Uterus (tissue), 3 donors: ENCODE measurements at regions not wholly inside any gene's neighbourhood (a gene's known extent, or its start where the extent isn't known, plus 50 kb on each side); places are given as distances from the start of the nearest gene placed in this dataset.

ENCODE experiments used
- DNase-seq, 2 donors: peaks; one replicate each; pipeline ENCODE4 v3.0.0-alpha.2; 2019 to 2020
- H3K27ac ChIP-seq, 2 donors: fragments of 200-600 bp; sonication (generic); 1 replicate in 1 of 2; 2 replicates in 1 of 2; pipeline ENCODE4 v1.5.1; 2016 to 2018
- H3K27me3 ChIP-seq, 2 donors: fragments of 200-600 bp; sonication (generic); one replicate each; pipeline ENCODE4 v1.5.1; 2018 to 2019; ENCODE audit warnings: control low read depth in 1 of 2
- H3K36me3 ChIP-seq, 2 donors: fragments of 200-600 bp; sonication (generic); one replicate each; pipeline ENCODE4 v1.5.1; 2019; ENCODE audit warnings: control low read depth in 1 of 2
- H3K4me1 ChIP-seq, 2 donors: fragments of 200-600 bp; sonication (generic); one replicate each; pipeline ENCODE4 v1.5.1; 2018 to 2019; ENCODE audit warnings: control low read depth in 1 of 2
- H3K4me3 ChIP-seq, 2 donors: fragments of 200-600 bp; sonication (generic); 1 replicate in 1 of 2; 2 replicates in 1 of 2; pipeline ENCODE4 v1.5.1; 2018 to 2019; ENCODE audit warnings: mild to moderate bottlenecking in 1 of 2
- H3K9me3 ChIP-seq, 2 donors: fragments of 200-600 bp; sonication (generic); one replicate each; pipeline ENCODE4 v1.5.1; 2019; ENCODE audit warnings: control low read depth in 1 of 2
- POLR2A ChIP-seq, 2 donors: fragments of 450-650 bp; IDR thresholded peaks; one replicate each; pipeline ENCODE4 v1.6.1; 2016; ENCODE audit warnings: antibody characterized with exemption in 2 of 2, mild to moderate bottlenecking in 1 of 2, moderate library complexity in 1 of 2
- intact Hi-C: fragments of 100-400 bp; cut with DNase I; formaldehyde crosslinking; loops from one replicate; pipeline ENCODE4 v1.15.1; 2023; ENCODE audit warnings: low total_unique reads
- TF ChIP-seq, protein P1 (sequence below), 4 experiments: fragments of 200-600 bp in 2 of 4; fragments of 450-650 bp in 2 of 4; sonication (generic) in 2 of 4; IDR thresholded peaks; one replicate each; pipeline ENCODE4 v1.5.1; 2016 to 2019; ENCODE audit warnings: antibody characterized with exemption in 4 of 4, mild to moderate bottlenecking in 2 of 4, moderate library complexity in 1 of 4
- donor health status: DM: yes; HTN: yes; CAD: no.

DNA sequence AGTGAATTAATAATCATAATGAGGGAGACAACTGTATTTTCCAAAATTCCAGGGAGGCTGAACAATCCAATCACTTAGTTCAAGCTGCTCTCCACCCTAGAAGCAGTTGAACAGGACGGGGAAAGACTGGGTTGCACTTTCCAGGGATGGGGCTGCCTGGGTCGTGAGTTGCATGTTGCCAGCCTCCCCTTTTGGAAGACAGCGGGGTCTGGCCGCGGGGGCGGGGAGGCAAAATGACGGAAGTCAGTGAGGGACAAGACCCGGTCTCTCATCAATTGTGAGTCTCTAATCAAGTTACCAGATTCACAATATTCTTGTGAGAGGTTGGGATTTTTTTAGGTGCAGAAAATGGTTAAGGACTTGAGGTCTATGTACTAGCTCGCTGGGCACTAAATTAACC lies 484.1 kb downstream of the ZSWIM6 start:
- no peaks in the 10 kb centered on the region for H3K4me1 ChIP-seq
- H3K36me3 ChIP-seq: no peaks in the 10 kb centered on the region
- H3K27me3 ChIP-seq: no peaks in the 10 kb centered on the region
- intact Hi-C loops: no loop called here
- no peaks in the 10 kb centered on the region for H3K9me3 ChIP-seq
- no peak overlapping the region for H3K27ac ChIP-seq
- TF ChIP-seq, protein P1, sequence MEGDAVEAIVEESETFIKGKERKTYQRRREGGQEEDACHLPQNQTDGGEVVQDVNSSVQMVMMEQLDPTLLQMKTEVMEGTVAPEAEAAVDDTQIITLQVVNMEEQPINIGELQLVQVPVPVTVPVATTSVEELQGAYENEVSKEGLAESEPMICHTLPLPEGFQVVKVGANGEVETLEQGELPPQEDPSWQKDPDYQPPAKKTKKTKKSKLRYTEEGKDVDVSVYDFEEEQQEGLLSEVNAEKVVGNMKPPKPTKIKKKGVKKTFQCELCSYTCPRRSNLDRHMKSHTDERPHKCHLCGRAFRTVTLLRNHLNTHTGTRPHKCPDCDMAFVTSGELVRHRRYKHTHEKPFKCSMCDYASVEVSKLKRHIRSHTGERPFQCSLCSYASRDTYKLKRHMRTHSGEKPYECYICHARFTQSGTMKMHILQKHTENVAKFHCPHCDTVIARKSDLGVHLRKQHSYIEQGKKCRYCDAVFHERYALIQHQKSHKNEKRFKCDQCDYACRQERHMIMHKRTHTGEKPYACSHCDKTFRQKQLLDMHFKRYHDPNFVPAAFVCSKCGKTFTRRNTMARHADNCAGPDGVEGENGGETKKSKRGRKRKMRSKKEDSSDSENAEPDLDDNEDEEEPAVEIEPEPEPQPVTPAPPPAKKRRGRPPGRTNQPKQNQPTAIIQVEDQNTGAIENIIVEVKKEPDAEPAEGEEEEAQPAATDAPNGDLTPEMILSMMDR (IDR thresholded peaks at IDR 0.05): no peak
- TF ChIP-seq POLR2A (IDR thresholded peaks at IDR 0.05): no peak
- no peak for DNase-seq
- no peak overlapping the region for H3K4me3 ChIP-seq

DNA sequence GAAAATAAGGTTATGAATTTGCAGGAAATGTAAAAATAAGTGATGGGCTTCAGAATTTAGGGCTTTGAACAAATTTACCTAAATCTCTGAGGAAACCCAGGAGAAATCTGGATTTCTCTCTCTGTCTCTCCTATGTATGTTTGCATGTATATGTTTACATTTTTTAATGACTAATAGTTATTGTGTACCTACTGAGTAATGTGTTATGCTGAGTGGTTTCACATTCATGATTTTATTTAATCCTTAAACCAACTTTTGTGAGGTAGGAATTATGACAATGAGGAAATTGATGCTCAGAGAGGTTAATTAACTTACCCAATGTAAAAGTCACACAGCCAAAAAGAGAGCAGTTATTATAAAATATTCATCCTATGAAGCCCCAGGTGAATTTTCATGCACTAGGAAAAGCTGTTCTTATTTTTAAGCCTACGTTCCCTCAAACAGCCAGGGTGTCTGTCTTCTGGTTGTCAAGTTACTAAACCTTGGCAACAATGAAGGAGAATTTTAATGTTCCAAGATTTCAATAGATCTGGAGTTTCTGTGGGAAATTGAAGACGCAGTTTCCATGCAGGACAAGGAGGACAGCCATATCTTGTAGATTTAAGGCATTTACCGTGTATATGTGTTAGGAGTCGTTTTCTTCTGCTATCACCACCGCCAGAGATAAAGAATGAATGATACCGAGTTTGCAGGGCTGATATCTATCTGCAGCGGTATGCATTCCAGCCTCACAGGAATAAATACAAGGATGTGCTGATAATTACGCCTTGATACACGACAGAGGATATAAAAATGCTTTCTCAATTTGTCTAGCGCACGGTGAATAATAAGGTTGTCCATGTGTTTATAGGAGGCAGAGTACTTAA lies 484.8 kb downstream of the ZSWIM6 start:
- TF ChIP-seq, protein P1 (IDR thresholded peaks at IDR 0.05): no peak
- TF ChIP-seq POLR2A (IDR thresholded peaks at IDR 0.05): no peak
- no peaks in the 10 kb centered on the region for H3K27me3 ChIP-seq
- H3K4me1 ChIP-seq: no peaks in the 10 kb centered on the region
- no peaks in the 10 kb centered on the region for H3K9me3 ChIP-seq
- H3K4me3 ChIP-seq: no peak overlapping the region
- intact Hi-C loops: no loop called here
- no peak for DNase-seq
- H3K36me3 ChIP-seq: no peaks in the 10 kb centered on the region
- no peak overlapping the region for H3K27ac ChIP-seq

DNA sequence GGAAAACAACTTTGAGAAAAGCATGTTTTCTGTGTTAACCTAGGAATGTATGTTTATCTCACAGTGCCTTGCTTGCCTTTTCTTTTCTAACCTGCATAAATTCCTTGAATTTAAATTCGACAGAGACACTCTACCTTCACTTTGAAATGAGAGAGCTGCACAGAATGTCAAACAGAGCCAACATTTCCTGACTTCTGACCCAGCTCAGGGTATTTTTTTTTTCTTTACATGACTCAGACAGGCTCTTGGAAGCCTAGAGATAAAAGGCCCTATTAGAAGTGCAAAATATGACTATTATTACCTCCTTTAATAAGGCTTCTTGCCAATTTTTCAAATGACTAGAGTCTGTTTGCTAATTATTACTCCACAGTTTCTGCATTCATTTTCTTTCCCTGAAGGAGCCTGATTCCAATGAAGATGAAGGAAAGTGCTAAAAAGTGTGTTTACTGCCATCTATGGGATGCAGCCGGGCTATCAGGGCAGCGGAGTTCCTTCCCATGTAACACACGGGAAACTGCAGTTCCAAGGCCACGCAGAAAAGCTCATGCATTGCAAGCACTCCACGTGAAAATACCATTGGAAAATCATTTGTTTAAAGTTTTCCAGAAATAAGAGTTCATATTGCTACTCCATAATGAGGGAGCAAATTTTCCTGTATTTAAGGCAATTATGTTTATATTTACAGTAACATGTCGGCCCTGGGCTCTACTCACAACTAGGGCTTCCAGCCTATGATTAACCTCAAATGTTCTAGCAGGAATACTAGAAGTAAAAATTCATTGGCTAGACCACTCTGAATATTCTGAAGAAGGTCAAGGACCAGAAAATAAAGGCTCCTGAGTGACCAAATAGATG lies 485.6 kb downstream of the ZSWIM6 start:
- DNase-seq: no peak
- no peaks in the 10 kb centered on the region for H3K4me1 ChIP-seq
- no peak overlapping the region for H3K27ac ChIP-seq
- no peaks in the 10 kb centered on the region for H3K9me3 ChIP-seq
- intact Hi-C loops: no loop called here
- no peaks in the 10 kb centered on the region for H3K27me3 ChIP-seq
- no peak overlapping the region for H3K4me3 ChIP-seq
- TF ChIP-seq POLR2A (IDR thresholded peaks at IDR 0.05): no peak
- TF ChIP-seq, protein P1 (IDR thresholded peaks at IDR 0.05): peak in 2 of 4 experiments; percentile 24 to 35
- H3K36me3 ChIP-seq: no peaks in the 10 kb centered on the region

DNA sequence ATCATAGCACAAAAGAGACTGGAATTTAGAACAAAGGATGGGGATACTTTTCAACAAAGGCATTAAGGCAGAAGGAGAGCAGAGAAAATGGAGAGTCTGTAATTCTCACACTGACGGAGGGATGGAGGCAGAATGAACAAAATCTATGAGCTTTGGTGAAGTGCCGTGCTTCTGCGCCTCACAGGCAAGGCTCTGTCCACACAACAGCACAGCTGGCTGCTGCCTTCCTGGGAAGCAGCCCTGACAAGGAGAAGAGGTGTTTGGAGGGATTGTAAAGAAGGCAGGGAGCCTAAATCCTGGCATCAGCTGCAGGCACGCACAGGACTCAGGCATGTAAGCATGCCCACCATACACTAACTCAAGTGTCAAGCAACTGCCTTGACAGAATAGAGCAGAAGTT lies 485.2 kb upstream of the KIF2A start:
- intact Hi-C loops: no loop called here
- TF ChIP-seq POLR2A (IDR thresholded peaks at IDR 0.05): no peak
- TF ChIP-seq, protein P1 (IDR thresholded peaks at IDR 0.05): no peak
- Histone ChIP-seq H3K4me3 (no peak overlapping the region), H3K36me3 (no peaks in the 10 kb centered on the region), H3K4me1 (no peaks in the 10 kb centered on the region), H3K9me3 (no peaks in the 10 kb centered on the region), H3K27me3 (no peaks in the 10 kb centered on the region), H3K27ac (no peak overlapping the region)
- no peak for DNase-seq

- H3K36me3 ChIP-seq: no peaks in the 10 kb centered on the region
- H3K9me3 ChIP-seq: no peaks in the 10 kb centered on the region
- intact Hi-C loops: no loop called here
- no peak for DNase-seq
- TF ChIP-seq, protein P1 (IDR thresholded peaks at IDR 0.05): no peak
- no peak for TF ChIP-seq POLR2A (IDR thresholded peaks at IDR 0.05)
- H3K4me1 ChIP-seq: no peaks in the 10 kb centered on the region
- H3K27me3 ChIP-seq: no peaks in the 10 kb centered on the region
- H3K4me3 ChIP-seq: no peak overlapping the region
- H3K27ac ChIP-seq: no peak overlapping the region
Observed at GRCh38 chr5:61821561-61821960, 484.4 kb upstream of the KIF2A start.
